Transverse colon (tissue), 3 donors: ENCODE measurements at regions not wholly inside any gene's neighbourhood (a gene's known extent, or its start where the extent isn't known, plus 50 kb on each side); places are given as distances from the start of the nearest gene placed in this dataset.

Experiments used
- CTCF ChIP-seq, 5 experiments: fragments of 200-600 bp in 3 of 5; fragments of 450-650 bp in 2 of 5; sonication (generic) in 3 of 5; IDR thresholded peaks; 1 replicate in 2 of 5; 2 replicates in 3 of 5; pipeline ENCODE4 v1.5.1; 2016 to 2017; ENCODE audit warnings: antibody characterized with exemption in 5 of 5, inconsistent platforms in 3 of 5, mild to moderate bottlenecking in 2 of 5, moderate library complexity in 1 of 5
- EP300 ChIP-seq: sonication (generic); formaldehyde crosslinking; IDR thresholded peaks from one replicate; pipeline ENCODE4 v1.6.1; 2017; ENCODE audit warnings: antibody characterized with exemption, low read depth
- POLR2A ChIP-seq: fragments of 450-650 bp; IDR thresholded peaks from one replicate; pipeline ENCODE4 v1.6.1; 2016; ENCODE audit warnings: antibody characterized with exemption, mild to moderate bottlenecking, moderate library complexity

- no peak for TF ChIP-seq POLR2A
- TF ChIP-seq CTCF (IDR thresholded peaks at IDR 0.05) = no peak
- TF ChIP-seq EP300 = no peak
Measured at GRCh38 chr16:86122681-86123342, 223.8 kb downstream of the IRF8 start.
